HG02870 (cell line): ENCODE measurements at regions not wholly inside any gene's neighbourhood (a gene's known extent, or its start where the extent isn't known, plus 50 kb on each side); places are given as distances from the start of the nearest gene placed in this dataset.

Experiments
- ATAC-seq: cut with Tn5 transposase; IDR thresholded peaks from one replicate; pipeline ENCODE4 v1.9.1; 2021; ENCODE audit warnings: mild to moderate bottlenecking, moderate library complexity; ENCODE audit not compliant: unreplicated experiment

DNA sequence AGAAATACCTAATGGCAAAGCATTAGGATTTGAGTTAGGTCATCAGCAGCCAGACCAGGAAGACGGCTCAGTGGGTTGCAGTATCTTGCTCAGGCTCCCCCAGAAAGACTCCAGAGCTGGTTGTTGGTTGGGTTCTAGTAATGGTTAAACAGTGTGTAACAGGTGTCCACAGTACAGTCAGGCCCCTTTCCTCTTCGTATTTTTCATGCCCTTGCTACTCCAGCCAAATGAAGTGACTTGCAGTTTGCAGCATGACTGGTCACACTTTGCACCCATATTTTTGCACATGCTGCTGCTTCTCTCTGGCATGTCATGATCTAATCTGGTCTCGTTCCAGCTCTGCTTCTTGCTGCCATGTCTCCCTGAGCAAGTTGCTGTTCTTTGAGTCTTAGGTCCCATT, 60.6 kb upstream of the TRPC7 start:
- no peak for ATAC-seq

DNA sequence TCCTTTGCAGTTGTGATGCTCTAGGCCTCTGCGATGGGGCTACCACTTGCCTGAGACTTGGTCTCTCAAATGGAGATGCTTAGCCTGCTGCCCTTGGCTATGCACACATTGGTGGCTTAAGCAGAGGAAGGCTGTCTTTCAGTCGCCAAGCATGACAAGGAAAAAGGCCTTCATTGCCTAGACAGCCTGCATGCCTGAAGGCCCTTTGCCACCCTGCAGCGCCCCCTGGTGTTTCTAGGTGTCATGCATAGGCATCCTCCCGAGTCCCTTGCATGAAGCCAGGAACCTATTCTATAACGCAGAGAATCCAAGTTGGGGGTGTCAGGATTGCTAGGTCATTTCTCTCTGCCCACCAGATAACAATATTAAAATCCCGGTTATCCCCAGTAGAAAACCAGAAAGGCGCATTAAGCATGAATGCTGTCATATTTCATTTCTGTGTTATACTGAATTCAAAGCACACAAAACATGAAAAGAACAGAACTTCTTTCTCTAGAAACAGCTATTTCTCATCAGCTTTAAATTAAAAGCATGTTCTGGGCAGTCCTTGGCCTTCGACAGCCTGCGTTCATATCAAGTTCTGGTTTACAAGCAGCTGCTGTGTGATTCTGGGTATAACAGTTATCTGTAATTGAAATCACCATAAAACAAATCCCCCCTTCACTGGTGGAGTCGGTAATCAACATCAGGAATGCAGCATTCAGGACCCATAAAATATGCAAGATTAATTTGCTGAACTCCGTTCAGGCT, 59.7 kb upstream of the TRPC7 start:
- peak; percentile 85 for ATAC-seq

DNA sequence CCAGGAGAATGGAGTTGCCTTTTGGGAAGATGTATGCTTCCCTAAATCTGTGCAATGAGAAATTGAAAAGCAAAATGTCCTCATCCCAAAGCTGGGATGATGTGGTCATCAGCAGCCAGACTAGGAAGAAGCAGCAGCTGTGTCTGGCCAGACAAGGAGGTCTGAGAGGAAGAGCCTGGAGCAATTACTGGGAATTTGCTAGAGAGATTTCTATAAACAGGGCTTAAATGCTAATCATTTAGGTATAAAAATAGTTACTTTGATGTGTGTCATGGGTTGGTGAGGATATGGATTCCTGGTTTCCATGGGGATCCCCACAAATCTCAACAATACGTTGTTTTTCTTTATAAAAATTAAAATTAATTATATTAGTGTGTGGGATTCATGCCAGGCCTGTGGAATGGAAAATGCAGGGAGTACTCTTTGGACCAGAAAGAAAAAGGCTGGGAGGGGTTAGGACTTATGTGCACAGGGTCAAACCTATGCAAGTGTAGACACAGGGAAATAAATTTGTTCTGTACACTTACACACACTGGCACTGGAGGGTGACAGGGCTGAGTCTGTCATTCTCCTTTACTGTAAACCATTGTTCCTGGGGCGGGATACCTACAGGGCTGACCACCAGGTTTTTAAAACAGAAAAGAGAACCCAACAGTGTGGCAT, 58.7 kb upstream of the TRPC7 start:
- no peak for ATAC-seq

- no peak for ATAC-seq
These were observed 55.0 kb upstream of the TRPC7 start for GRCh38 chr5:136420168-136420898.

- no peak for ATAC-seq
These were observed 53.0 kb upstream of the TRPC7 start for GRCh38 chr5:136418301-136418700.
